Sigmoid colon (tissue), 6 donors: ENCODE measurements at regions not wholly inside any gene's neighbourhood (a gene's known extent, or its start where the extent isn't known, plus 50 kb on each side); places are given as distances from the start of the nearest gene placed in this dataset.

Source experiments
- DNase-seq: peaks from one replicate; pipeline ENCODE4 v3.0.0-alpha.2; 2019
- H3K27ac ChIP-seq, 4 donors: fragments of 200-600 bp; sonication (generic); one replicate each; pipeline ENCODE4 v1.5.1; 2016 to 2019; ENCODE audit warnings: mild to moderate bottlenecking in 1 of 4
- H3K27me3 ChIP-seq, 3 donors: fragments of 200-600 bp; sonication (generic); one replicate each; pipeline ENCODE4 v1.5.1; 2019; ENCODE audit warnings: mild to moderate bottlenecking in 1 of 3
- H3K36me3 ChIP-seq, 4 donors: fragments of 200-600 bp; sonication (generic); one replicate each; pipeline ENCODE4 v1.5.1; 2016 to 2019
- H3K4me1 ChIP-seq, 4 donors: fragments of 200-600 bp; sonication (generic); one replicate each; pipeline ENCODE4 v1.5.1; 2017 to 2019
- H3K4me3 ChIP-seq, 4 donors: fragments of 200-600 bp; sonication (generic); one replicate each; pipeline ENCODE4 v1.5.1; 2017 to 2019; ENCODE audit warnings: mild to moderate bottlenecking in 2 of 4, moderate library complexity in 1 of 4
- H3K9me3 ChIP-seq, 4 donors: fragments of 200-600 bp in 3 of 4; sonication (generic) in 3 of 4; one replicate each; pipeline versions ENCODE4 v1.5.1 to v1.6.1; 2013 to 2019
- EP300 ChIP-seq, 4 donors: sonication (generic); formaldehyde crosslinking; IDR thresholded peaks; one replicate each; pipeline ENCODE4 v1.6.1; 2017; ENCODE audit warnings: antibody characterized with exemption in 4 of 4
- POLR2A ChIP-seq, 2 donors: fragments of 450-650 bp; IDR thresholded peaks; one replicate each; pipeline ENCODE4 v1.6.1; 2016; ENCODE audit warnings: antibody characterized with exemption in 2 of 2, mild to moderate bottlenecking in 2 of 2, moderate library complexity in 2 of 2
- POLR2AphosphoS5 ChIP-seq, 4 donors: sonication (generic); formaldehyde crosslinking; IDR thresholded peaks; one replicate each; pipeline ENCODE4 v1.6.1; 2017; ENCODE audit warnings: antibody characterized with exemption in 4 of 4
- WGBS, 2 donors: extraction: QIAGEN DNeasy Blood & Tissue Kit; methylation state at CpG; one replicate each; pipeline ENCODE4 v1.1.7; 2013; 5-methylcytosine and 5-hydroxymethylcytosine counted together
- intact Hi-C: fragments of 100-400 bp; cut with DNase I; formaldehyde crosslinking; loops from one replicate; pipeline ENCODE4 v1.15.1; 2023
- TF ChIP-seq, protein P1 (sequence below), 4 experiments: fragments of 450-650 bp in 3 of 4; fragments of 200-600 bp in 1 of 4; IDR thresholded peaks; one replicate each; pipeline ENCODE4 v1.5.1; 2016 to 2019; ENCODE audit warnings: antibody characterized with exemption in 4 of 4, mild to moderate bottlenecking in 3 of 4, moderate library complexity in 2 of 4
- donor health status: healthy with polysubstance abuse.
- donor health status: healthy.

DNA sequence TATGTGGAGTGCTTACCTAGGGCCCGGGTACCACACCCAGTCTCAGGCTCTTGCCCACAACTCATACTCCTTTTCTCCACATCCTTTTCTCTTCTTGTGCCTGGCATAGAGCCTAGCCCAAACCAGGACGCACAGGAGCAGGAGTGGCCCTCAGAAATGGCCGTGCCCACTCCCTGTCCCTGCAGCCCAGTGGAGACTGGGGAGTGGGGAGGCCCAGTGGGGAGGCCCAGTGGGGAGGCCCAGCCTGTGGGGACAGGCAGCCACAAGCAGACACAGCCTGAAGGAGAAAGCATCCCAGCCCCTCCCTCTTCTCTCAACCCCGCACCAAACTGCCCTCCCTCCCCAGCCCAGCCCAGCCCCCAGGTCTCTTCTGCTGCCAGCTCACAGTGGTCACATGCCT is 196.8 kb downstream of the KIF26A start:
- DNase-seq = no peak
- no peaks in the 10 kb centered on the region for H3K4me1 ChIP-seq
- TF ChIP-seq POLR2AphosphoS5 (IDR thresholded peaks at IDR 0.05) (no peak), POLR2A (IDR thresholded peaks at IDR 0.05) (no peak), EP300 (IDR thresholded peaks at IDR 0.05) (no peak)
- TF ChIP-seq, protein P1, sequence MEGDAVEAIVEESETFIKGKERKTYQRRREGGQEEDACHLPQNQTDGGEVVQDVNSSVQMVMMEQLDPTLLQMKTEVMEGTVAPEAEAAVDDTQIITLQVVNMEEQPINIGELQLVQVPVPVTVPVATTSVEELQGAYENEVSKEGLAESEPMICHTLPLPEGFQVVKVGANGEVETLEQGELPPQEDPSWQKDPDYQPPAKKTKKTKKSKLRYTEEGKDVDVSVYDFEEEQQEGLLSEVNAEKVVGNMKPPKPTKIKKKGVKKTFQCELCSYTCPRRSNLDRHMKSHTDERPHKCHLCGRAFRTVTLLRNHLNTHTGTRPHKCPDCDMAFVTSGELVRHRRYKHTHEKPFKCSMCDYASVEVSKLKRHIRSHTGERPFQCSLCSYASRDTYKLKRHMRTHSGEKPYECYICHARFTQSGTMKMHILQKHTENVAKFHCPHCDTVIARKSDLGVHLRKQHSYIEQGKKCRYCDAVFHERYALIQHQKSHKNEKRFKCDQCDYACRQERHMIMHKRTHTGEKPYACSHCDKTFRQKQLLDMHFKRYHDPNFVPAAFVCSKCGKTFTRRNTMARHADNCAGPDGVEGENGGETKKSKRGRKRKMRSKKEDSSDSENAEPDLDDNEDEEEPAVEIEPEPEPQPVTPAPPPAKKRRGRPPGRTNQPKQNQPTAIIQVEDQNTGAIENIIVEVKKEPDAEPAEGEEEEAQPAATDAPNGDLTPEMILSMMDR (IDR thresholded peaks at IDR 0.05) = no peak

DNA sequence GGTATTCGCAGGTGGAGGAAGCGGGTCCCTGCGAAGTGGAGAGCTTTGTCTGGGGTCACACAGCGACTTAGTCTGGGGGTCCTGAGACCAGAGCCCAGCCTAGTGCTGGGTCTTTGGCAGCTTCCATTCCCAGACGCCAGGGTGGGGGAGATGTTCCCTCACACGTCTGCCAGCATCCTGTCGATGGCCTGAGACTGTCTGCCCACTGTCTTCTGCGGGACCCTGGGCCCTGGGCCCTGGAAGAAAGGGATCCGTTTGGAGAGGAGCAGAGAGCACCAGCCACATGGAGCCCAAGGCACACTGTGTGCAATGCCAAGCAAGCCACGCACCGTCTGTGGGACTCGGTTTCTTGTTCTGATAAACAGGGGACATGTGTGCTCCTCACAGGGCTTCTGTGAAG is 197.2 kb downstream of the KIF26A start:
- Histone ChIP-seq H3K27ac (no peak overlapping the region), H3K9me3 (peaks cover 0 to 4% (median under 1%) of the 10 kb centered on the region in 4 donors), H3K36me3 (no peaks in the 10 kb centered on the region), H3K4me3 (no peak overlapping the region), H3K4me1 (no peaks in the 10 kb centered on the region), H3K27me3 (peaks cover 0 to 9% (median 0%) of the 10 kb centered on the region in 3 donors)
- TF ChIP-seq EP300 (IDR thresholded peaks at IDR 0.05) = no peak
- TF ChIP-seq, protein P1 (IDR thresholded peaks at IDR 0.05) = no peak
- no peak for TF ChIP-seq POLR2A (IDR thresholded peaks at IDR 0.05)
- TF ChIP-seq POLR2AphosphoS5 (IDR thresholded peaks at IDR 0.05) = no peak
- 91 to 93% methylated on average over 12 of the region's 12 CpGs for WGBS, 2 donors
- DNase-seq = no peak
- intact Hi-C loops = no loop called here

More for the DNA sequence above, 196.8 kb downstream of the KIF26A start:
- Histone ChIP-seq H3K9me3 (peaks cover 0 to 6% (median 2%) of the 10 kb centered on the region in 4 donors), H3K27me3 (peaks cover 0 to 9% (median 0%) of the 10 kb centered on the region in 3 donors), H3K4me3 (no peak overlapping the region), H3K27ac (no peak overlapping the region), H3K36me3 (no peaks in the 10 kb centered on the region)
- intact Hi-C loops = no loop called here
- WGBS, 2 donors = 87 to 88% methylated on average over 4 of the region's 4 CpGs

DNA sequence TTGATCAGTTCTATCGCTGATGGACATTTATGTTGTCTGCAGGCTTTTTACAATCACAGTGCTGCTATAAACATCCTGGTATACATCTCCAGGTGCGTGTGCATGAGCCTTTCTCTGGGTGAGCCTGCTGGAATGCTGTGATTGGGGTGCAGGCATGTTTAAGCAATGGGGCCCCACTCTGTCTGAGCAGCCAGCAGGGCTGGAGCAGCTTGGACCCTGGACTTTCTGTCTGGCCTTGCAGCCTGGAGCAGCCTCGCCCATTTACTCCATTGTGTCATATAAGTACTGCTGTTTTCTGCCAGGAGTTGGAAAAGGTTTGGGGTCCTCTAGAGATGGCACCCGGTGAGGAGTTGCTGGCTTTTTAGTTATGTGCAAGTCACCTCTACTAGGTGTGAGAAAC is 199.0 kb downstream of the KIF26A start:
- H3K36me3 ChIP-seq = no peaks in the 10 kb centered on the region
- TF ChIP-seq POLR2AphosphoS5 (IDR thresholded peaks at IDR 0.05) (no peak), EP300 (IDR thresholded peaks at IDR 0.05) (no peak), POLR2A (IDR thresholded peaks at IDR 0.05) (no peak)
- TF ChIP-seq, protein P1 (IDR thresholded peaks at IDR 0.05) = no peak
- H3K27ac ChIP-seq = no peak overlapping the region
- DNase-seq = no peak
- H3K27me3 ChIP-seq = peaks cover 0 to 9% (median 0%) of the 10 kb centered on the region in 3 donors
- H3K9me3 ChIP-seq = peaks cover 0 to 3% (median 0%) of the 10 kb centered on the region in 4 donors
- 24 to 60% methylated on average over 4 of the region's 4 CpGs for WGBS, 2 donors
- no peak overlapping the region for H3K4me3 ChIP-seq
- intact Hi-C loops = no loop called here
- H3K4me1 ChIP-seq = peaks cover 0 to 6% (median 5%) of the 10 kb centered on the region in 4 donors

DNA sequence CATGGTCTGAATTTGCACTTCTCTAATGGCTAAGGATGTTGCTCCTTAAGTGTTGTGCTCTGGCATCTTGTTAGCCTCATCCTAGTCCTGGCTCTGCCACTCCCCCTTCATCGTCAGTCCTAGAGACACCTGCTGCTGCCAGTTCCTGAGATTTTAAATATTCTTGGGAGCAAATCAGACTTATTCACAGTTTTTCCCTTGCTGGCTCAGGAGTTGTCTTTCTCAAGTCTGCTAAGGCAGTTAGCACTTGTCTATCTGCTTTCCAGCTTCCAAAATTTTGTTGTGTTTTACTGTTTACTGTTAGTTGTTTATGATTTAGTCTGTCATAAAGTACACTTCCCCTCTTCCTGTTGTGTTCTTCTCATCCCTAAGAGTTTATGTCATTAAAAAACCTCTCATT is 201.0 kb downstream of the KIF26A start:
- DNase-seq = no peak
- 57 to 71% methylated on average over 1 of the region's 1 CpG for WGBS, 2 donors
- TF ChIP-seq POLR2A (IDR thresholded peaks at IDR 0.05) = no peak
- TF ChIP-seq POLR2AphosphoS5 (IDR thresholded peaks at IDR 0.05) = no peak
- TF ChIP-seq, protein P1 (IDR thresholded peaks at IDR 0.05) = no peak
- no peak for TF ChIP-seq EP300 (IDR thresholded peaks at IDR 0.05)
- Histone ChIP-seq H3K4me1 (peaks cover 0 to 13% (median 8%) of the 10 kb centered on the region in 4 donors), H3K4me3 (no peak overlapping the region), H3K27ac (no peak overlapping the region), H3K36me3 (no peaks in the 10 kb centered on the region), H3K27me3 (peaks cover 0 to 19% (median 9%) of the 10 kb centered on the region in 3 donors), H3K9me3 (peaks cover 0 to 3% (median 0%) of the 10 kb centered on the region in 4 donors)
- intact Hi-C loops = no loop called here

DNA sequence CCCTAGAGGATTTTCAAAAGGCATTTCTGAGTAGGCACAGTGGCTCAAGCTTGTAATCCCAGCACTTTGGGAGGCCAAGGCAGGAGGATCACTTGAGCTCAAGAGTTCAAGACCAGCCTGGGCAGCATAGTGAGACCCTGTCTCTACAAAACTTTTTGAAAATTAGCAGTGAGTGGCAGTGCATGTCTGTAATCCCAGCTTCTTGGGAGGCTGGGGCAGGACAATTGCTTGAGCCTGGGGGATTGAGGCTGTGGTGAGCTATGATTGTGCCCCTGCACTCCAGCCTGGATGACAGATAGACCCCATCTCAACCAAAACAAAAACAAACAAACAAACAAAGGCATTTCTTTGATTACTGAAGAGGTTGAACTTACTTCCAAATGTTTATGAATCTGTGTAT is 201.4 kb downstream of the KIF26A start:
- Histone ChIP-seq H3K4me1 (peaks cover 0 to 13% (median 8%) of the 10 kb centered on the region in 4 donors), H3K4me3 (no peak overlapping the region), H3K27me3 (peaks cover 0 to 19% (median 10%) of the 10 kb centered on the region in 3 donors), H3K36me3 (no peaks in the 10 kb centered on the region), H3K9me3 (peaks cover 0 to 3% (median 0%) of the 10 kb centered on the region in 4 donors), H3K27ac (no peak overlapping the region)
- TF ChIP-seq, protein P1 (IDR thresholded peaks at IDR 0.05) = no peak
- no peak for TF ChIP-seq EP300 (IDR thresholded peaks at IDR 0.05)
- no peak for TF ChIP-seq POLR2A (IDR thresholded peaks at IDR 0.05)
- no peak for TF ChIP-seq POLR2AphosphoS5 (IDR thresholded peaks at IDR 0.05)
- DNase-seq = no peak
- intact Hi-C loops = no loop called here
